HG03135 (cell line): ENCODE measurements at regions not wholly inside any gene's neighbourhood (a gene's known extent, or its start where the extent isn't known, plus 50 kb on each side); places are given as distances from the start of the nearest gene placed in this dataset.
"Not testable (repeated sequence)": the region's sequence is repeated elsewhere in the genome, so short reads cannot be mapped to it uniquely, and the experiment has no call there.

ENCODE experiments used
- ATAC-seq: cut with Tn5 transposase; IDR thresholded peaks from one replicate; pipeline ENCODE4 v1.9.1; 2021; ENCODE audit warnings: mild to moderate bottlenecking, moderate library complexity; ENCODE audit not compliant: unreplicated experiment

DNA sequence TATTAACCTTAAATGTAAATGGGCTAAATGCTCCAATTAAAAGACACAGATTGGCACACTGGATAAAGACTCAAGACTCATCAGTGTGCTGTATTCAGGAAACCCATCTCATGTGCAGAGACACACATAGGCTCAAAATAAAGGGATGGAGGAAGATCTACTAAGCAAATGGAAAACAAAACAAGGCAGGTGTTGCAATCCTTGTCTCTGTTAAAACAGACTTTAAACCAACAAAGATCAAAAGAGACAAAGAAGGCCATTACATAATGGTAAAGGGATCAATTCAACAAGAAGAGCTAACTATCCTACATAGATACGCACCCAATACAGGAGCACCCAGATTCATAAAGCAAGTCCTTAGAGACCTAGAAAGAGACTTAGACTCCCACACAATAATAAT lies 80.1 kb upstream of the NPSR1 start:
- not testable (repeated sequence) for ATAC-seq

DNA sequence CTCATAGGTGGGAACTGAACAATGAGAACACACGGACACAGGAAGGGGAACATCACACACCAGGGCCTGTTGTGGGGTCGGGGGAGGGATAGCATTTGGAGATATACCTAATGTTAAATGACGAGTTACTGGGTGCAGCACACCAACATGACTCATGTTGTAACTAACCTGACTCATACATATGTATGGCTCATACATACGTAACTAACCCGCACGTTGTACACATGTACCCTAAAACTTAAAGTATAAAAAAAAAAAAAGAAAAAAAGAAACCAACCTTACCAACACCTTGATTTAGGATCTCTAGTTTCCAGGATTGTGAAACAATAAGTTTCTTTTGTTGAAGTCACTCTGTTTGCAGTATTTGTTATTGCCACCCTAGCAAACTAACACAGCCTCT lies 76.3 kb upstream of the NPSR1 start:
- ATAC-seq, result not testable (repeated sequence)

DNA sequence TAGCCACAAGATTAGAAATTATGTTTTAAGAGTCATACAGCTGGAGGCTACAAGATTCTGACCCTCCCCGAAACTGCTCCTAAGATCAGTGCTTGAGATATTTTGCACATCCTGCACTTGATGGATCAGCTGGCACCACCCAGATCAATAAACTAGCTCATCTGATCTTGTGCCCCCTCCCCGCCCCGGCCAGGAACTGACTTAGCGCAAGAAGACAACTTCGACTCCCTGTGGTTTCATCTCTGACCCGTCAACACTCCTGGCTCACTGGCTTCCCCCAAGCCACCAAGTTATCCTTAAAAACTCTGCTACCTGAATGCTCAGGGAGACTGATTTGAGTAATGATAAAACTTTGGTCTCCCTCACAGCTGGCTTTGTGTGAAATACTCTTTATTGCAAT lies 73.5 kb upstream of the NPSR1 start:
- no peak for ATAC-seq

DNA sequence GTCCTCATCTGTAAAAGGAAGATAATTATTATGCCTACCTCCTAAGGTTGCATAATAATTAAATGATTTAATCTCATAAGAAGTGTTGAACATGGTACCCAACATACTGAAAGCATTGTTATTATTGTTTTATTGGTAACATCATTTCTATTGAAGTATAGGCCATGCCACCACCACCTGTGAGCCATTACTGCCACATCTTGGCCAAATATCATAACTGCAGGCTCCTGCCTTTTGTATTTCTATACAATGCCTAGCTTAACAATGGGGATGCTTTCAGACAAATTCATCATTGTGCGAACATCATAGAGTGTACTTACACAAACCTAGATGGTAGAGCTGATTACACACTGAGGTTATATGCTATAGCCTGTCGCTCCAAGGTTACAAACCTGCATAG lies 61.1 kb upstream of the NPSR1 start:
- ATAC-seq, result no peak

DNA sequence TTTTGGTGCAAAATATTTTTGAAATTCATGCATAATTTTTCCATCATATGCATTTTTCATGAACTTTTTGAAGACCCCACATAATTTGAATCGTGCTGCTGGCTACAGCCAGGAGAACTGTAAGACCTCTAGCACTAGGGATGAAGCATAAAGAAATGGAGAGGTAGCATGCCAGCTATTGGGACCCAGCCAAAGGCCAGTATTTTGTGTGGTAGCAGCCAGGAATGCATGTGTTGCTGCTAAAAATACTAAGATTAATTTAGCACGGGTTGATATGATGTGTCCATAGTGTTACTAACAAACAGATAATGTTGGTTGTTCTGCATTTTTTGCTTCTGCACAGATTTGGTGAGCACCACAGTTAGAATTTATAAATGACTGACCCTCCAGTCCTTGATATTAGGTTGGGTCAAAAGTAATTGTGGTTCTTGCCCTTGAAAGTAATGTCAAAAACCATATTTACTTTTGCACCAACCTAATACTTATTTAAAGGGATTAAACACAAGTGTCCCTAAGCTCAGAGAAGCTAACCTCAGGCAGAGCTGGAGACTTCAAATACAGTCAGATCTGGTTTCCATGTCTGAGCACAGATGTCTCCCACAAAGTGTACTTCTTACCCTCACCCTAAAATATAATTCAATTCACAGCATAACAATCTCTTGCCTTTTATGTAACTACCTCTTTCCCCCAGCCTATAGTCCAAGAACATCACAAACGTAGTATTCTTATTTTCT lies 54.1 kb upstream of the NPSR1 start:
- ATAC-seq, result no peak
